A549 (cell line): ENCODE measurements at regions not wholly inside any gene's neighbourhood (a gene's known extent, or its start where the extent isn't known, plus 50 kb on each side); places are given as distances from the start of the nearest gene placed in this dataset.

Source experiments
- ATAC-seq, 2 experiments: fragments of 200-7000 bp in 1 of 2; fragments of >200 bp in 1 of 2; cut with Nextera tagmentation in 1 of 2; cut with Tn5 transposase in 1 of 2; 3 replicates each; pipeline versions ENCODE4 v1.8.0 to v1.9.1; 2018 to 2020; ENCODE audit warnings: mild to moderate bottlenecking in 1 of 2, moderate library complexity in 1 of 2
- CTCF ChIA-PET: fragments of 300-600 bp; sonication (Branson Sonifier 250); formaldehyde crosslinking; extraction: SDS; loops from one replicate; lab custom pipeline; 2021; ENCODE audit warnings: antibody characterized with exemption, inconsistent platforms; lab: Yijun Ruan, JAX
- POLR2A ChIA-PET: fragments of 350-600 bp; formaldehyde crosslinking; extraction: SDS; loops from one replicate; lab custom pipeline; 2021; ENCODE audit warnings: antibody characterized with exemption, inconsistent platforms; lab: Yijun Ruan, JAX
- DNase-seq, 2 experiments: peaks; one replicate each; pipeline versions ENCODE4 v3.0.0 to v3.0.0-alpha.2; 2011 to 2016; ENCODE audit warnings: low read depth in 1 of 2, low spot score in 1 of 2
- FAIRE-seq: peaks from 2 replicates; lab custom pipeline; 2011; peaks lifted over from hg19 to GRCh38; lab: Jason Lieb, UNC
- H3K27ac ChIP-seq, 2 experiments: fragments of >200 bp; sonication (Bioruptor Twin); formaldehyde crosslinking; 3 replicates each; pipeline ENCODE4 v1.5.1; 2016 to 2017
- H3K4me1 ChIP-seq: fragments of >200 bp; sonication (Bioruptor Twin); formaldehyde crosslinking; 3 replicates; pipeline ENCODE4 v1.6.1; 2016
- H3K4me2 ChIP-seq: fragments of >200 bp; sonication (Bioruptor Twin); formaldehyde crosslinking; 3 replicates; pipeline ENCODE4 v1.6.1; 2016
- H3K4me3 ChIP-seq: fragments of >200 bp; sonication (Bioruptor Twin); formaldehyde crosslinking; 3 replicates; pipeline ENCODE4 v1.5.1; 2016
- H3K9me3 ChIP-seq: fragments of >200 bp; sonication (Bioruptor Twin); formaldehyde crosslinking; 3 replicates; pipeline ENCODE4 v1.6.1; 2016
- CBX8 ChIP-seq: fragments of 200-600 bp; sonication (generic); IDR thresholded peaks from 2 replicates; pipeline ENCODE4 v1.6.1; 2016
- EHMT2 ChIP-seq: fragments of 200-600 bp; sonication (generic); IDR thresholded peaks from 2 replicates; pipeline ENCODE4 v1.6.1; 2016; ENCODE audit warnings: antibody characterized with exemption, low read depth, mild to moderate bottlenecking, moderate library complexity
- EP300 ChIP-seq, 2 experiments: fragments of >200 bp; sonication (Bioruptor Twin); formaldehyde crosslinking; IDR thresholded peaks; 2 replicates in 1 of 2; 3 replicates in 1 of 2; pipeline ENCODE4 v1.6.1; 2016 to 2017
- ESRRA ChIP-seq: fragments of 150-350 bp; IDR thresholded peaks from 2 replicates; pipeline ENCODE4 v1.6.1; 2014; ENCODE audit warnings: mild to moderate bottlenecking, low read length, borderline replicate concordance
- FOSB ChIP-seq: fragments of 250-450 bp; sonication (Bioruptor Pico); IDR thresholded peaks from 2 replicates; pipeline ENCODE4 v1.5.0; 2020; ENCODE audit warnings: mild to moderate bottlenecking, moderate library complexity
- FOSL2 ChIP-seq, 2 experiments: fragments of 450-650 bp in 1 of 2; fragments of >200 bp in 1 of 2; sonication (Bioruptor Twin) in 1 of 2; formaldehyde crosslinking; IDR thresholded peaks; 2 replicates each; pipeline versions ENCODE4 v1.5.0 to v1.6.1; 2016 to 2020; ENCODE audit warnings: mild to moderate bottlenecking in 1 of 2, moderate library complexity in 1 of 2
- GATA3 ChIP-seq: IDR thresholded peaks from 2 replicates; pipeline ENCODE4 v1.6.1; 2012; ENCODE audit warnings: borderline replicate concordance
- JUN ChIP-seq, 2 experiments: fragments of >200 bp; sonication (Bioruptor Twin); formaldehyde crosslinking; IDR thresholded peaks; 2 replicates in 1 of 2; 3 replicates in 1 of 2; pipeline ENCODE4 v1.6.1; 2016 to 2017
- JUNB ChIP-seq: fragments of >200 bp; sonication (Bioruptor Twin); formaldehyde crosslinking; IDR thresholded peaks from 2 replicates; pipeline ENCODE4 v1.6.1; 2016
- KDM5A ChIP-seq: fragments of 200-600 bp; sonication (generic); IDR thresholded peaks from 2 replicates; pipeline ENCODE4 v1.6.1; 2016; ENCODE audit warnings: antibody characterized with exemption, mild to moderate bottlenecking
- MYC ChIP-seq: IDR thresholded peaks from 2 replicates; pipeline ENCODE4 v1.6.1; 2012; ENCODE audit warnings: mild to moderate bottlenecking, inconsistent platforms, low read length, improper control_type of control experiment, borderline replicate concordance
- NPAS2 ChIP-seq: fragments of 250-450 bp; sonication (Bioruptor Pico); IDR thresholded peaks from 2 replicates; pipeline ENCODE4 v1.8.0; 2022; ENCODE audit warnings: mild to moderate bottlenecking, moderate library complexity, borderline replicate concordance
- NR3C1 ChIP-seq: fragments of >200 bp; sonication (Bioruptor Twin); formaldehyde crosslinking; IDR thresholded peaks from 3 replicates; pipeline ENCODE4 v1.6.1; 2017
- PHF8 ChIP-seq: fragments of 200-600 bp; sonication (generic); IDR thresholded peaks from 2 replicates; pipeline ENCODE4 v1.6.1; 2016; ENCODE audit warnings: low read depth, mild to moderate bottlenecking, antibody characterized with exemption, moderate library complexity, borderline replicate concordance
- POLR2AphosphoS2 ChIP-seq: conservative IDR thresholded peaks from 2 replicates; pipeline ENCODE4 v1.6.1; 2012; ENCODE audit warnings: low read length, improper control_type of control experiment, inconsistent platforms
- RARB ChIP-seq: fragments of 250-450 bp; sonication (Bioruptor Pico); IDR thresholded peaks from 2 replicates; pipeline ENCODE4 v1.8.0; 2021; ENCODE audit warnings: mild to moderate bottlenecking, moderate library complexity
- RFX5 ChIP-seq: fragments of 450-650 bp; IDR thresholded peaks from 2 replicates; pipeline ENCODE4 v1.7.1; 2014; ENCODE audit warnings: antibody characterized with exemption, mild to moderate bottlenecking, moderate library complexity
- SMC3 ChIP-seq: fragments of >200 bp; sonication (Bioruptor Twin); formaldehyde crosslinking; IDR thresholded peaks from 3 replicates; pipeline ENCODE4 v1.6.1; 2018; ENCODE audit warnings: inconsistent platforms
- TP53 ChIP-seq: fragments of 250-450 bp; sonication (Bioruptor Pico); IDR thresholded peaks from 2 replicates; pipeline ENCODE4 v1.5.0; 2021; ENCODE audit warnings: mild to moderate bottlenecking, moderate library complexity
- ZNF302 ChIP-seq: fragments of 250-450 bp; sonication (Bioruptor Pico); IDR thresholded peaks from 2 replicates; pipeline ENCODE4 v1.9.0; 2021; ENCODE audit warnings: inconsistent platforms, mild to moderate bottlenecking, moderate library complexity
- ZSCAN20 ChIP-seq: fragments of 250-450 bp; sonication (Bioruptor Pico); IDR thresholded peaks from 2 replicates; pipeline ENCODE4 v1.8.0; 2022; ENCODE audit warnings: mild to moderate bottlenecking, moderate library complexity
- WGBS: methylation state at CpG from one replicate; pipeline ENCODE4 v1.1.6; 2017; ENCODE audit errors: missing lambda C conversion rate; 5-methylcytosine and 5-hydroxymethylcytosine counted together
- TF ChIP-seq, protein P1 (sequence below): fragments of >200 bp; sonication (Bioruptor Twin); formaldehyde crosslinking; IDR thresholded peaks from 3 replicates; pipeline ENCODE4 v1.5.1; 2016
- TF ChIP-seq, protein P2 (sequence below): fragments of 250-450 bp; sonication (Bioruptor Pico); IDR thresholded peaks from 2 replicates; pipeline ENCODE4 v1.5.0; 2021; ENCODE audit warnings: mild to moderate bottlenecking, moderate library complexity, borderline replicate concordance
- TF ChIP-seq, protein P3 (sequence below): fragments of 450-650 bp; IDR thresholded peaks from 2 replicates; pipeline ENCODE4 v1.6.1; 2014; ENCODE audit warnings: antibody characterized with exemption
- TF ChIP-seq, protein P4 (sequence below): IDR thresholded peaks from 2 replicates; pipeline ENCODE4 v1.6.1; 2012

DNA sequence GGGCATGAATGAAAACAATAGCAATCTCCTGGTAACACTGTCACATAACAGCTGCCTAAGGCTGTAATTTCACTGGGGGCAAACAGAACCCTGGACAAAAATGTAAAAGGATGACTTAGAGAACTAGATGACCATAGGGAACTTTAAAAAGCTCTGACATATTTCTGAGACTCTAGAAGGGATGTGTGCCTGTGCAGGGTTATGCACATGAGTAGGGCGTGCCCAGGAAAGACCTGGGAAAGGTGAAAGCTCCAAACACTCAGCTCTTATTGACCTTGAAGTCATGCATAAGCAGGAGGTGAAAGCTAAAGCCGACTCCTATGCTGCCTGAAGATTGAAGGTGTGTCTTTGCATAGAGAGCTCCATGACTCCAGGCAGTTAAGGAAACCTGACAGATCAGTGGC is 118.4 kb upstream of the BTBD3 start (continued):
- TF ChIP-seq FOSL2 (IDR thresholded peaks at IDR 0.05) (no peak), FOSL2 (CRISPR knock-in tag; IDR thresholded peaks at IDR 0.05) (no peak), POLR2AphosphoS2 (no peak), NPAS2 (no peak)
- TF ChIP-seq, all 56 proteins: peak for 0

DNA sequence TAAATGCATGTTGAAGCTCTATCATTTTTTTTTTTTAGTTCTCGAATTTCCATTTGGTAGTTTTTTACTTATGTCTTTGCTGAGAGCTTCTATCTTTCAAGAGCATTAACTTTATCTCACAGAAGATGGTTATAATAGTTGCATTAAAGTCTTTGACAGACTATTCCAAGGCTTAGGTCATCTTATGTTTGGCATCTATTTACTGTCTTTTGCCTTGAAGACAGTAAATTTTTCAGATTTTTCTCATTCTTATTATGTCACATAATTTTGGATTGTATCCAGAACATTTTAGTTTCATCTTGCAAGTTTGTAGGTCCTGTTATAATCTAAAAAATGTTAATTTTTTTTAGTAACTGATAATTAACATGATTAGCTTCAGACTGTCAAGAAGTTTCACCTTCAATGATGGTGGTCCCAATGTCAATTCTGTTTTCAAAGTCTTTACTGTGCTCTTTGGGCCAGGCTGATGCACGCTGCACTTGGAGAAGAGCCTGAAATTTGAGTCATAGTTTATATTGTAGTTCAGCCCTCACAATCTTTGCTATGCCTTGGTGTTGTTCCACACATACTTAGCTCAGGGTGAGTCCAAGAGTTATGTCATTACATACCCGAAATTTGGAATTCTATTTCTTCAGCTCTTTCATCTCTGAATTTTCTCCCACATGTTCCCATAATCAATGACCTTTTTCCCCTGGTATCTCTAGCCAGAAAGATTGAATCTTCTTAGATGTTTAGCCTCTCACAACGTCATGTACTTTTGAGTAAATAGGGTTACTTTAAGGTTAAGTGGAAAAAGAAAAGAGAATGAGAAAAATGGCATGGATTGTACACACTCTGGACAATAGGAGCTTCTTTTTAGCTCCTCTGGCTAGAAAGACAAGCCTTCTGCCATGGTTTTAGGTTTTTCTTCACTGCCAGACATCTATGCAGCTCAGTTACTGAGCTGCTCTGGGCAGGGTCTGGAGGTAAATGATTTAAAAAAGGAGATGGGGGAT is 110.3 kb upstream of the BTBD3 start:
- no peaks in the 10 kb centered on the region for H3K9me3 ChIP-seq
- DNase-seq (peak in 1 of 2 experiments; percentile 30), FAIRE-seq (peak; percentile 13), ATAC-seq (peak; percentile 86 to 94)
- WGBS = 3% methylated on average over 4 of the region's 4 CpGs
- ChIA-PET POLR2A (no interaction called here), CTCF (interaction anchor here (1.2 kb wide), 1 partner anchor 66 kb away, joined by 3 read pairs; no protein-coding TSS in a partner anchor)
- no peak overlapping the region for H3K4me3 ChIP-seq
- H3K4me1 ChIP-seq = peaks cover 25% of the 10 kb centered on the region
- peak overlapping the region in 1 of 2 experiments; percentile 58; a peak in 3 of 6 replicates for H3K27ac ChIP-seq
- TF ChIP-seq JUNB = peak; percentile 65
- no peak for TF ChIP-seq SMC3
- peak; percentile 43; the same call in 1 of the 2 replicates for TF ChIP-seq FOSL2 (IDR thresholded peaks at IDR 0.05)
- no peak for TF ChIP-seq FOSL2 (CRISPR knock-in tag; IDR thresholded peaks at IDR 0.05)
- peak in 1 of 2 experiments; percentile 39; a peak in 1 of 5 replicates for TF ChIP-seq EP300 (IDR thresholded peaks at IDR 0.05)
- H3K4me2 ChIP-seq = peak overlapping the region; percentile 48

DNA sequence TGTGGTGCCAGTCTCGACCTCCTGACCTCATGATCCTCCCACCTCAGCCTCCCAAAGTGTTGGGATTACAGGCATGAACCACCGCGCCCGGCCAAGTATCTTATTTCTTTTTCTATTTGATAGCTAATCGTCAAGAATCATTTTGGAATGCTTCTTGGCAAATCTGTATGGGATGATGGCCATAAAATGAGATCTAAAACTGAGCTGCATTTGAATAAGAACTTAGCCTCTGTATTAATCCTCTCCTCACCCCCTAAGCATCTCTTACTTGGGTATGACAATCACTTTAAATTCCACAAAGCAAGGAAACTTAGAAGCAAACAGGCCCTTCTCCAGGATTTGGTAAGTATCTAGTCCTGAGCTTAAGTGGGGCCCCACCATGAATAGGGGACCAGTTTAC is 108.9 kb upstream of the BTBD3 start:
- no peak overlapping the region for H3K27ac ChIP-seq
- 62% methylated on average over 5 of the region's 5 CpGs for WGBS
- TF ChIP-seq, protein P1, sequence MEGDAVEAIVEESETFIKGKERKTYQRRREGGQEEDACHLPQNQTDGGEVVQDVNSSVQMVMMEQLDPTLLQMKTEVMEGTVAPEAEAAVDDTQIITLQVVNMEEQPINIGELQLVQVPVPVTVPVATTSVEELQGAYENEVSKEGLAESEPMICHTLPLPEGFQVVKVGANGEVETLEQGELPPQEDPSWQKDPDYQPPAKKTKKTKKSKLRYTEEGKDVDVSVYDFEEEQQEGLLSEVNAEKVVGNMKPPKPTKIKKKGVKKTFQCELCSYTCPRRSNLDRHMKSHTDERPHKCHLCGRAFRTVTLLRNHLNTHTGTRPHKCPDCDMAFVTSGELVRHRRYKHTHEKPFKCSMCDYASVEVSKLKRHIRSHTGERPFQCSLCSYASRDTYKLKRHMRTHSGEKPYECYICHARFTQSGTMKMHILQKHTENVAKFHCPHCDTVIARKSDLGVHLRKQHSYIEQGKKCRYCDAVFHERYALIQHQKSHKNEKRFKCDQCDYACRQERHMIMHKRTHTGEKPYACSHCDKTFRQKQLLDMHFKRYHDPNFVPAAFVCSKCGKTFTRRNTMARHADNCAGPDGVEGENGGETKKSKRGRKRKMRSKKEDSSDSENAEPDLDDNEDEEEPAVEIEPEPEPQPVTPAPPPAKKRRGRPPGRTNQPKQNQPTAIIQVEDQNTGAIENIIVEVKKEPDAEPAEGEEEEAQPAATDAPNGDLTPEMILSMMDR = no peak
- TF ChIP-seq NPAS2 (no peak), RARB (CRISPR knock-in tag) (no peak), TP53 (CRISPR knock-in tag) (no peak), JUNB (no peak)
- no peaks in the 10 kb centered on the region for H3K9me3 ChIP-seq
- ChIA-PET POLR2A (no interaction called here), CTCF (no interaction called here)
- no peak overlapping the region for H3K4me2 ChIP-seq
- DNase-seq = no peak
- peaks cover 25% of the 10 kb centered on the region for H3K4me1 ChIP-seq
- ATAC-seq = no peak
- no peak for FAIRE-seq
- no peak overlapping the region for H3K4me3 ChIP-seq

DNA sequence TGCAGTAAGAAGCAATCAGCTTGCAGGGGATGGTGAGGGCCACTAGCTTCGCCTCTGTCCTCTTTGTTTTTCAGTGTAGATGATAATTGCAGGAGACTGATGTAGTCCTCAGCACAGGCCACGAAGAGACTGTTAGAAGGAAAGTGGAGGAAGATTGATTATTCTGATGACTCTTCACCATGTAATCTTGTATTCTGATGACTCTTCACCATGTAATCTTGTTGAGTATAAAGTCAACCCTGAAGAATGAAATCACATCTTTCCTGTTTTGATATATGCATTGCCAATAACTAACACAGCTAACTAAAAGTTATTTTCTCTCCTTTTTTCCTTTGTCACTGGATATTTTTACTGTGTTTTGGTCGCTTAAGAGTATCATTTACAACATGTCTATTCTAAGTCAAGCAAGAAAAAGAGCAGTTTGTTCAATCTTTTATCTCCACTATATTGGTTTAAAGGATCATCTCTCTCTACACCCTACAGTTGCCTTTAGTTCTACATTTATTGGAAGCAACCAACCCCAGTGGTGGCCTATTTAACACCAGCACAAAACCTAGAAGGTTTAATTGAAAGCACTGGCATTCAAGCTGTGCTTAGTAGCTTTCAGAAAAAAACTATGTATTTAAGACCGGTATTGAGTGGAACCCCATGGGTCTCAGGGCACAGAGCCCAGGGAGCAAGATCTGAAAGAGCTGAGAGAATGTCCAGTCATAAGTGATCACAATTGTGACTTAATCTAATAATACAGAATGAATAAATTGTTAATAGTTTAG is 107.2 kb upstream of the BTBD3 start:
- Histone ChIP-seq H3K4me3 (no peak overlapping the region), H3K9me3 (no peaks in the 10 kb centered on the region), H3K27ac (0 out of 6 replicates have a peak overlapping the region, but pooled peaks of 1 of the 2 experiments have one; percentile 1), H3K4me1 (peaks cover 25% of the 10 kb centered on the region), H3K4me2 (no peak overlapping the region)
- FAIRE-seq = no peak
- POLR2A ChIA-PET = no interaction called here
- ATAC-seq = peak in 1 of 2 experiments; percentile 40; a peak in 2 of 6 replicates
- WGBS = 14% methylated on average over 4 of the region's 4 CpGs
- CTCF ChIA-PET = interaction anchor here (1.4 kb wide), 1 partner anchor 11 kb away, joined by 3 read pairs; no protein-coding TSS in a partner anchor
- no peak for DNase-seq
- no peak for TF ChIP-seq JUN (IDR thresholded peaks at IDR 0.05)
- no peak for TF ChIP-seq PHF8
- no peak for TF ChIP-seq GATA3
- no peak for TF ChIP-seq CBX8
- TF ChIP-seq, protein P2, sequence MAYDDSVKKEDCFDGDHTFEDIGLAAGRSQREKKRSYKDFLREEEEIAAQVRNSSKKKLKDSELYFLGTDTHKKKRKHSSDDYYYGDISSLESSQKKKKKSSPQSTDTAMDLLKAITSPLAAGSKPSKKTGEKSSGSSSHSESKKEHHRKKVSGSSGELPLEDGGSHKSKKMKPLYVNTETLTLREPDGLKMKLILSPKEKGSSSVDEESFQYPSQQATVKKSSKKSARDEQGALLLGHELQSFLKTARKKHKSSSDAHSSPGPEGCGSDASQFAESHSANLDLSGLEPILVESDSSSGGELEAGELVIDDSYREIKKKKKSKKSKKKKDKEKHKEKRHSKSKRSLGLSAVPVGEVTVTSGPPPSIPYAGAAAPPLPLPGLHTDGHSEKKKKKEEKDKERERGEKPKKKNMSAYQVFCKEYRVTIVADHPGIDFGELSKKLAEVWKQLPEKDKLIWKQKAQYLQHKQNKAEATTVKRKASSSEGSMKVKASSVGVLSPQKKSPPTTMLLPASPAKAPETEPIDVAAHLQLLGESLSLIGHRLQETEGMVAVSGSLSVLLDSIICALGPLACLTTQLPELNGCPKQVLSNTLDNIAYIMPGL = no peak
- TF ChIP-seq EHMT2 = no peak
- TF ChIP-seq ESRRA = no peak
- TF ChIP-seq ZSCAN20 (CRISPR knock-in tag) = no peak
- TF ChIP-seq KDM5A = no peak
- TF ChIP-seq RFX5 = no peak
- TF ChIP-seq FOSB (CRISPR knock-in tag) = no peak
- TF ChIP-seq ZNF302 = no peak
- TF ChIP-seq, protein P3, sequence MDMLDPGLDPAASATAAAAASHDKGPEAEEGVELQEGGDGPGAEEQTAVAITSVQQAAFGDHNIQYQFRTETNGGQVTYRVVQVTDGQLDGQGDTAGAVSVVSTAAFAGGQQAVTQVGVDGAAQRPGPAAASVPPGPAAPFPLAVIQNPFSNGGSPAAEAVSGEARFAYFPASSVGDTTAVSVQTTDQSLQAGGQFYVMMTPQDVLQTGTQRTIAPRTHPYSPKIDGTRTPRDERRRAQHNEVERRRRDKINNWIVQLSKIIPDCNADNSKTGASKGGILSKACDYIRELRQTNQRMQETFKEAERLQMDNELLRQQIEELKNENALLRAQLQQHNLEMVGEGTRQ = no peak
- no peak for TF ChIP-seq MYC
- TF ChIP-seq NR3C1 = no peak
- TF ChIP-seq, protein P4, sequence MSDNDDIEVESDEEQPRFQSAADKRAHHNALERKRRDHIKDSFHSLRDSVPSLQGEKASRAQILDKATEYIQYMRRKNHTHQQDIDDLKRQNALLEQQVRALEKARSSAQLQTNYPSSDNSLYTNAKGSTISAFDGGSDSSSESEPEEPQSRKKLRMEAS = no peak
